GM23338 (cell line): ENCODE measurements at regions not wholly inside any gene's neighbourhood (a gene's known extent, or its start where the extent isn't known, plus 50 kb on each side); places are given as distances from the start of the nearest gene placed in this dataset.

Source experiments
- ATAC-seq: fragments of 200-7000 bp; cut with Tn5 transposase; 3 replicates; pipeline ENCODE4 v1.9.1; 2020
- DNase-seq: peaks from one replicate; pipeline ENCODE4 v3.0.0-alpha.2; 2015; ENCODE audit warnings: low spot score
- H2AFZ ChIP-seq: fragments of 200-600 bp; sonication (generic); 2 replicates; pipeline ENCODE4 v1.8.0; 2016; ENCODE audit warnings: antibody characterized with exemption, mild to moderate bottlenecking, moderate library complexity
- H3F3A ChIP-seq: fragments of 200-600 bp; sonication (generic); replicated peaks from 2 replicates; pipeline ENCODE4 v1.8.0; 2017; ENCODE audit warnings: antibody characterized with exemption, mixed run types, low read depth
- H3K27ac ChIP-seq: fragments of 200-600 bp; sonication (generic); 2 replicates; pipeline ENCODE4 v1.6.1; 2016; ENCODE audit warnings: low read depth
- H3K27me3 ChIP-seq: fragments of 200-600 bp; sonication (generic); 2 replicates; pipeline ENCODE4 v1.8.0; 2016; ENCODE audit warnings: mild to moderate bottlenecking, mixed run types, moderate library complexity; ENCODE audit not compliant: insufficient read depth
- H3K36me3 ChIP-seq: fragments of 200-600 bp; sonication (generic); 2 replicates; pipeline ENCODE4 v1.8.0; 2016; ENCODE audit warnings: mild to moderate bottlenecking; ENCODE audit not compliant: insufficient read depth
- H3K4me1 ChIP-seq: fragments of 200-600 bp; sonication (generic); 2 replicates; pipeline ENCODE4 v1.8.0; 2016; ENCODE audit warnings: mild to moderate bottlenecking, moderate library complexity; ENCODE audit not compliant: insufficient read depth
- H3K4me2 ChIP-seq: fragments of 200-600 bp; sonication (generic); 2 replicates; pipeline ENCODE4 v1.7.1; 2017; ENCODE audit warnings: mixed run types
- H3K4me3 ChIP-seq: fragments of 200-600 bp; sonication (generic); 2 replicates; pipeline ENCODE4 v1.6.1; 2016; ENCODE audit warnings: mixed run types
- H3K79me2 ChIP-seq: fragments of 200-600 bp; sonication (generic); replicated peaks from 2 replicates; pipeline ENCODE4 v1.8.0; 2017; ENCODE audit warnings: mild to moderate bottlenecking; ENCODE audit not compliant: insufficient read depth
- H3K9me2 ChIP-seq: fragments of 200-600 bp; sonication (generic); 2 replicates; pipeline ENCODE4 v1.8.0; 2017; ENCODE audit not compliant: insufficient read depth
- H4K20me1 ChIP-seq: fragments of 200-600 bp; sonication (generic); replicated peaks from 2 replicates; pipeline ENCODE4 v1.8.0; 2017; ENCODE audit warnings: mild to moderate bottlenecking; ENCODE audit not compliant: insufficient read depth
- H3K27ac Mint-ChIP-seq: 2 replicates; pipeline ENCODE4 v1.8.0; 2020; ENCODE audit warnings: inconsistent platforms, mild to moderate bottlenecking, moderate library complexity, mixed read lengths
- H3K27me3 Mint-ChIP-seq: 3 replicates; pipeline ENCODE4 v1.8.0; 2022; ENCODE audit warnings: low read depth, mild to moderate bottlenecking, moderate library complexity, mixed read lengths, inconsistent platforms; ENCODE audit not compliant: insufficient read depth, poor library complexity
- H3K36me3 Mint-ChIP-seq: 3 replicates; pipeline ENCODE4 v1.8.0; 2021; ENCODE audit warnings: low read depth, mild to moderate bottlenecking, inconsistent platforms, moderate library complexity, mixed read lengths
- H3K4me1 Mint-ChIP-seq: 3 replicates; pipeline ENCODE4 v1.8.0; 2020; ENCODE audit warnings: mild to moderate bottlenecking, inconsistent platforms, mixed read lengths
- H3K4me3 Mint-ChIP-seq: 3 replicates; pipeline ENCODE4 v1.8.0; 2021; ENCODE audit warnings: moderate library complexity, mild to moderate bottlenecking, inconsistent platforms, mixed read lengths
- H3K9me3 Mint-ChIP-seq: 3 replicates; pipeline ENCODE4 v1.8.0; 2020; ENCODE audit warnings: moderate library complexity, mild to moderate bottlenecking, inconsistent platforms, mixed read lengths
- CREB1 ChIP-seq: fragments of 250-450 bp; sonication (Bioruptor Pico); IDR thresholded peaks from 2 replicates; pipeline ENCODE4 v1.5.0; 2020; ENCODE audit warnings: low read depth, mild to moderate bottlenecking, moderate library complexity
- CTCF ChIP-seq, 2 experiments: fragments of 200-600 bp in 1 of 2; sonication (generic) in 1 of 2; conservative IDR thresholded peaks; 2 replicates each; pipeline versions ENCODE4 v1.5.1 to v1.6.1; 2016 to 2017; ENCODE audit warnings: antibody characterized with exemption in 2 of 2, low read depth in 2 of 2, mild to moderate bottlenecking in 2 of 2, moderate library complexity in 1 of 2
- ETS1 ChIP-seq: IDR thresholded peaks from 2 replicates; pipeline ENCODE4 v1.6.1; 2016; ENCODE audit warnings: antibody characterized with exemption
- EZH2 ChIP-seq: fragments of 200-600 bp; sonication (generic); IDR thresholded peaks from one replicate; pipeline ENCODE4 v1.8.0; 2017; ENCODE audit warnings: antibody characterized with exemption, mild to moderate bottlenecking, low read depth; ENCODE audit not compliant: unreplicated experiment
- EZH2phosphoT487 ChIP-seq: fragments of 200-600 bp; sonication (generic); IDR thresholded peaks from one replicate; pipeline ENCODE4 v1.8.1; 2018; ENCODE audit warnings: antibody characterized with exemption; ENCODE audit not compliant: unreplicated experiment
- JUNB ChIP-seq: IDR thresholded peaks from one replicate; pipeline ENCODE4 v1.6.1; 2016; ENCODE audit warnings: antibody characterized with exemption; ENCODE audit not compliant: unreplicated experiment
- NANOG ChIP-seq: IDR thresholded peaks from 2 replicates; pipeline ENCODE4 v1.6.1; 2016; ENCODE audit warnings: antibody characterized with exemption, borderline replicate concordance
- POLR2AphosphoS5 ChIP-seq: IDR thresholded peaks from 2 replicates; pipeline ENCODE4 v1.6.1; 2016; ENCODE audit warnings: antibody characterized with exemption, low read depth
- REST ChIP-seq: IDR thresholded peaks from one replicate; pipeline ENCODE4 v1.6.1; 2018; ENCODE audit warnings: antibody characterized with exemption; ENCODE audit not compliant: unreplicated experiment
- STAT1 ChIP-seq: IDR thresholded peaks from one replicate; pipeline ENCODE4 v1.6.1; 2016; ENCODE audit warnings: antibody characterized with exemption; ENCODE audit not compliant: unreplicated experiment
- ZNF114 ChIP-seq: fragments of 250-450 bp; sonication (Bioruptor Pico); IDR thresholded peaks from 2 replicates; pipeline ENCODE4 v1.5.0; 2020; ENCODE audit warnings: mild to moderate bottlenecking, moderate library complexity
- ZNF331 ChIP-seq: fragments of 250-450 bp; sonication (Bioruptor Pico); IDR thresholded peaks from 2 replicates; pipeline ENCODE4 v1.5.0; 2020; ENCODE audit warnings: low read depth, mild to moderate bottlenecking, moderate library complexity
- ZNF462 ChIP-seq: fragments of 250-450 bp; sonication (Bioruptor Pico); IDR thresholded peaks from 2 replicates; pipeline ENCODE4 v1.5.0; 2020; ENCODE audit warnings: mild to moderate bottlenecking, moderate library complexity

- no peaks in the 10 kb centered on the region for H3K9me2 ChIP-seq
- ATAC-seq = no peak
- H3F3A ChIP-seq = no peaks in the 10 kb centered on the region
- no peak overlapping the region for H3K27ac Mint-ChIP-seq
- H3K27me3 ChIP-seq = no peaks in the 10 kb centered on the region
- H3K27me3 Mint-ChIP-seq = peaks cover 5% of the 10 kb centered on the region
- DNase-seq = no peak
- peaks cover 21% of the 10 kb centered on the region for H3K4me1 Mint-ChIP-seq
- no peak overlapping the region for H3K4me3 Mint-ChIP-seq
- no peaks in the 10 kb centered on the region for H3K36me3 ChIP-seq
- no peak overlapping the region for H3K27ac ChIP-seq
- H4K20me1 ChIP-seq = no peaks in the 10 kb centered on the region
- H3K4me2 ChIP-seq = no peak overlapping the region
- H3K4me3 ChIP-seq = no peak overlapping the region
- H3K4me1 ChIP-seq = peaks cover 19% of the 10 kb centered on the region
- no peaks in the 10 kb centered on the region for H3K79me2 ChIP-seq
- no peaks in the 10 kb centered on the region for H3K36me3 Mint-ChIP-seq
- TF ChIP-seq ETS1 (no peak), ZNF331 (CRISPR knock-in tag) (no peak), EZH2 (no peak), ZNF114 (CRISPR knock-in tag) (no peak), STAT1 (no peak), POLR2AphosphoS5 (no peak), REST (no peak), NANOG (no peak), CTCF (conservative IDR thresholded peaks at IDR 0.05; ENCODE audit: low read depth in 2 of 2) (no peak), CREB1 (CRISPR knock-in tag) (no peak), EZH2phosphoT487 (no peak), ZNF462 (CRISPR knock-in tag) (no peak), JUNB (no peak)
- H2AFZ ChIP-seq = no peak overlapping the region
- no peaks in the 10 kb centered on the region for H3K9me3 Mint-ChIP-seq
Measured at GRCh38 chr9:88814577-88814976, 176.7 kb upstream of the S1PR3 start.
